ENCODE measurements at regions not wholly inside any gene's neighbourhood (a gene's known extent, or its start where the extent isn't known, plus 50 kb on each side); places are given as distances from the start of the nearest gene placed in this dataset.

- no peak for DNase-seq (ENCODE audit: low spot score)
Observed at GRCh38 chr18:44590956-44591670, 89.6 kb upstream of the SETBP1 start.

- DNase-seq (ENCODE audit: low spot score): no peak
Observed at GRCh38 chr18:44592639-44593038, 88.0 kb upstream of the SETBP1 start.

- no peak for DNase-seq (ENCODE audit: low spot score)
Observed at GRCh38 chr18:44594799-44595467, 85.8 kb upstream of the SETBP1 start.

- no peak for DNase-seq (ENCODE audit: low spot score)
Observed at GRCh38 chr18:44597797-44598196, 82.9 kb upstream of the SETBP1 start.

DNA sequence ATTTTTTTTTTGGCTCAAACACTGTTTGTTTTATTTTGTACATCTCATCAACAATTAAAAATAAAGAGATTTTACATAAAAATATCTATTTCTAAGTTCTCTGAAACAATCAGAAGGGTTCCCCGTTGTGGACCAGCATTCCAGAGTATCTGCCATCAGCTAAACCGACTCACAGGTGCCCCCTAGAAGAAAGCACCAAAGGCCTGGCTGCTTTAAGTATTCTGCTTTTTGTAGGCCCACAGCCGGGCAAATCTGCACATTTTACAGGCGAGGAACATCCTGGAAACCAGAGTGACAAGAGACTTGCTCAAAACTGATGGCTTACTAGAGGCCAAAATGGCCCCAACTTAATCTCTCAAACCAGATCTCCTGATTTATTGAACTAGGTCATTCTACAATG is 82.2 kb upstream of the SETBP1 start:
- DNase-seq (ENCODE audit: low spot score): no peak

GRCh38 chr18:44599412-44599811 is 81.3 kb upstream of the SETBP1 start:
- no peak for DNase-seq (ENCODE audit: low spot score)

DNA sequence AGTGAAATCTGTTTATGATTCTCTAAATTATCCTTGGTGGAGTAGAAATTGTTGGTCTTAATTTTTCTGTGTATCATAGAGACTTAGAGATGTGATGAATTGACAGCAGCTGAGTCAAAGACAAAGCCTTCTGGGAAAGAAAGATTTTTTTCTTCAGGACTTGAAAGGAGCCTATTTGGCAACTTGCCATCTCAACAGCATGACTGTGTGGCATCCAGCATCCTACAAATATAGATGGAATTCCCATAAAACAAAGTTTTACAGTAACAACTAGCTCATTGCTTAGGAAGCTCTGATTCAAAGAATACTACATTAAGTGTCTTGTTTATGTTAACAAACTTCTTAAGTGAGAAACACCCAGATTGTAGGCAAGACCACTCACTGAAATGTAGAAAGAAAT is 79.2 kb upstream of the SETBP1 start:
- DNase-seq (ENCODE audit: low spot score): peak; percentile 0

GRCh38 chr18:44602380-44602779 is 78.3 kb upstream of the SETBP1 start:
- DNase-seq (ENCODE audit: low spot score): no peak

GRCh38 chr18:44602845-44603244 is 77.8 kb upstream of the SETBP1 start:
- no peak for DNase-seq (ENCODE audit: low spot score)

DNA sequence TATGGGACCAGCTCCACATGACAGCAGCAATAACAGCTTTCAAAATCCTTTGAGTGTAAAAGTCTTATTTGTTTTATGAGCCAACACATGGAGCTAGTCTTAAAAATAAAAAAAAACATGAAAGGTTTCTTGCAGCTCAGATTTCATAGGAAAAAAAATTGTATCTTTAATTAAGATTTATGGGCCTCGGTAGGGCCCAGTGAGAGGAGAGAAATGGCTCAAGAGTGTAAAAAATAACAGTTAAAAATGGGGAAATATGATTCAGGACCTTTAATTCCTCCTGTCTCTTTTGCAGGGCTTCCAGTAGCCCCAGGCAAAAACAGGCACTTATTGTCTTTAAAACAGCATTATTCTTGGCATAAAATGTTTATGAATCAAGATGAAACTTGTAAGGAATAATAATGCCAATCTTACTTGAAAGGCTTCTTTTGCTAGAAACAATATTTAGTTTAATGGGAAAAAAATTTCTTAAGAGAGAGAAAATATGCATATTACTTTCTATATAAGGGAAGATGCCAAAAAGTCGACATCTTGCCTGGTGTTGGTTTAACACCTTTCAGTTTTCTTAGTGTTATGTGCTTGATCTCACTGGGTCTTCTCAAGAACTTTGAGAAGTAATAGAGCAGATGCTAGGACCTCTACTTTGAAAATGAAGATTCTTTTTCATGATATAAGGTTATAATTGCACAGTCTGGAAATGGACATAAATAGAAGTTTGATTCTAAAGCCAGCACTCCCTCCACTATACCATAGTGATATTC is 71.3 kb upstream of the SETBP1 start:
- DNase-seq (ENCODE audit: low spot score): no peak

GRCh38 chr18:44620812-44621211 is 59.9 kb upstream of the SETBP1 start:
- no peak for DNase-seq (ENCODE audit: low spot score)

DNA sequence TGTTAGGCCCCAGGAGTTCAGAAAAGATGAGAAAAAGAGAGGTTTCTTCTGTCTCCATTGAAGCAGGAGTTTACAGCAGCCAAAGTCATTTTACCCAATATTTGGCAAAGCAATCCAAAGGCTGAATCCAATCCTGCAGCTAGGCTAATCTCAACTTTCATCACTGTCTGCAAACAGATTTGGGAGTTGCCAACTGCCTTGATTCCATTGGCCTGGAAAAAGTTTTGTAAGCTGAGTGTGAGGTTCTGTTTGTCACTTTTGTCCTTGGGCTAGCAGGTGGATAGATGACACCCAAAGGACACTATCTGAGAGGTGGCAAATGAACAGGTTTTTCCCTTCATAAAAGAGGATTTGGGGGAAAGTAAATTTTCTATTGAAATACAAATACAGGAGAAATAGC is 56.6 kb upstream of the SETBP1 start:
- DNase-seq (ENCODE audit: low spot score): no peak

- DNase-seq (ENCODE audit: low spot score): no peak
Observed at GRCh38 chr18:44625386-44625785, 55.3 kb upstream of the SETBP1 start.

DNA sequence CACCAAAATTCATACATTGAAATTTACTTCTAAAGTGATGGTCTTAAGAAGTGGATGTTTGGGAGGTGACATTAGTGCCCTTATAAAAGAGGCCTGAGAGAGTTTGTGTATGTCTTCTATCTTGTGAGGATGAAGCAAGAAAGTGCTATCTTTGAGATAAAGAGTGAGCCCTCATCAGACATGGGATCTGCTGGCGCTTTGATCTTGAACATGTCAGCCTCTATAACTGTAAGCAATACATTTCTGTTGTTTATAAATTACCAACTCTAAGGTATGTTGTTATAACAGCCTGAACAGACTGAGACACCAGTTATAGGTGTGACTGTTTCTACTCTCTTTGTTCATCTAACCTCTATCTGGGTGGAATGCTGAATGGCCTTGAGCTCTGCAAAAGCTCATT is 54.5 kb upstream of the SETBP1 start:
- DNase-seq (ENCODE audit: low spot score): no peak

- no peak for DNase-seq (ENCODE audit: low spot score)
Observed at GRCh38 chr18:44626807-44627206, 53.9 kb upstream of the SETBP1 start.

- peak; percentile 1 for DNase-seq (ENCODE audit: low spot score)
Observed at GRCh38 chr18:44627280-44627679, 53.4 kb upstream of the SETBP1 start.

DNA sequence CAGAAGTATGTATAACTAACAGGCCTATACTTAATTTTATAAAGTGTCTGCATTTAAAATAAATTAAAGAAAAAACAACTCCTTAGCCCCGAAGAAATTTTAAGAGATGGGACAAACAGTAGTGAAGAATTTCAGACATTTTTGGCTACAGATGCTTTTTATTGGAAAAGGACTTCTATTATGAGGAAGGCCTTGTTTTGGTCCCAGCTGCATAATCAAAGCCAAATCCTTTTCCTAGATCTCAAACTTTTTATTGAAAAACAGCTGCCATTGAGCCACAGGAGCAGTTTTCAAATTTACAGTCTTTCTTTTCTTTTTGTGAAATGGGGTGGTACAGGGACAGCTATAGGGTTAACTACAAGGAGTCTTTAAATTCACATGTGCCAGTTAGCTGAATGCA is 51.3 kb upstream of the SETBP1 start:
- DNase-seq (ENCODE audit: low spot score): no peak

- DNase-seq (ENCODE audit: low spot score): no peak
Observed at GRCh38 chr18:44630118-44630517, 50.6 kb upstream of the SETBP1 start.
